GM19455 (cell line): ENCODE measurements at regions not wholly inside any gene's neighbourhood (a gene's known extent, or its start where the extent isn't known, plus 50 kb on each side); places are given as distances from the start of the nearest gene placed in this dataset.
"Not testable (repeated sequence)": the region's sequence is repeated elsewhere in the genome, so short reads cannot be mapped to it uniquely, and the experiment has no call there.

ENCODE experiments used
- ATAC-seq: cut with Tn5 transposase; IDR thresholded peaks from one replicate; pipeline ENCODE4 v1.9.1; 2021; ENCODE audit not compliant: unreplicated experiment

DNA sequence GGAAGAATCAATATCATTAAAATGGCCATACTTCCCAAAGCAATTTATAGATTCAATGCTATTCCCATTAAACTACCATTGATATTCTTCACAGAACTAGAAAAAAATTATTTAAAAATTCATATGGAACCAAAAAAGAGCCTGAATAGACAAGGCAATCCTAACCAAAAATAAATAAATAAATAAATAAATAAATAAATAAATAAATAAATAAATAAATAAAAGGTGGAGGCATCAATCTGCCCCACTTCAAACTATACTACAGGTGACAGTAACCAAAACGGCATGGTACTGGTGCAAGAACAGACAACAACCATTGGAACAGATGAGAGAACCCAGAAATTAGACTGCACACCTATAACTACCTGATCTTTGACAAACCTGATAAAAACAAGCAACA lies 598.5 kb upstream of the GRM3 start:
- not testable (repeated sequence) for ATAC-seq

DNA sequence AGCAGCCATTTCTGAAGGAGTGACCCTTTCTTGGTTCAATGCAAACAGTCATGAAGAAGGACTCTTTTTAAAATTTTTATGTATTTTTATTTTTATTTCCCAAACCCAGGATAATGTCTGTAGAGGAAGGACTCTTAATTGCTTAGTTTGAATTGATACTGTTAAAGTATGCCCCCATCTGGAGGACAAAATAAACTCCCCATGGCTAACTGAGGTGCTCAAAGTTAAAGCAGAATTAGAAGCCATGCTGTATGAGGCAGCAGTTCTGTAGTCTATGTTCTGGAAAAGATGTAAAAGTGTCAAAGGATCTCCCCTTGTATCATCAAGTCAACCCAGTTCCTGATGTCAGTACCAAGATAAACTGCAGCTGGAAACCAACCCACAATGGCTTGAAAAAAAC lies 617.9 kb upstream of the GRM3 start:
- ATAC-seq: no peak

DNA sequence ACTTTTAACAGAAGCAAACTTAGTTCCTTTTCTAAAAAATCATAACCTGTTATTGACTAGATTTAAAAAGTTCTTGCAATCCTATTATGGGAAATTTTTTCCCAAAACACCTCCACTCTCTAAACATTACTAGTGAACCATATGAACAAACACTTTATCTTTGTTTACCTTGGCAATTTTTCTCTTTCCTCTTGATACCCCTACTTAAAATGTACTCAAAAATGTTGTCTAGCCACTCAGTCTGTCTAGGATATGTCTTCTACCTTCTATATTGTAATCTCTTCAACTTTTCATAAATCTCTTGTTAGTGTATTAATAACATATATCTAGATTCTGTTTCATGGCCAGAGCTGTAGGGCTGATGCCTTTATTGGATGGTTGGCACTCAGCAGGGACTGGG lies 630.0 kb upstream of the GRM3 start:
- ATAC-seq: no peak

DNA sequence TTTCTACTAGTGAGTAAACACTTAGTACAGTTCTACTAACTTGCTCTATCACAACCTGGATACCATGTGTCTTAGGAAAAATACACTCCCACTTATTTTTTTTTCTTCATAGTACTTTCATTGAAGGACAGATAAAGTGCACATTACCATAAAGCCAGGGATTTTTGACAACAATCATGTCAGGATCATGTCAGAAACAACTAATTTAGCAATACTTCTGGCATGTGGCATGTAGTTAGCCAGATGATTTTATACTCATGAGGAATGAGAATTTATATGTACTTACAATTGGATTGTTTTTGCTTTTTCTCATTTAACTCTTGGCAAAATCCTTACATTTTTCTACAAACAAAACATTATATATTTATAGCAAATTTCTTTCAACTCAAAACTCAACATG lies 630.7 kb upstream of the GRM3 start:
- no peak for ATAC-seq

DNA sequence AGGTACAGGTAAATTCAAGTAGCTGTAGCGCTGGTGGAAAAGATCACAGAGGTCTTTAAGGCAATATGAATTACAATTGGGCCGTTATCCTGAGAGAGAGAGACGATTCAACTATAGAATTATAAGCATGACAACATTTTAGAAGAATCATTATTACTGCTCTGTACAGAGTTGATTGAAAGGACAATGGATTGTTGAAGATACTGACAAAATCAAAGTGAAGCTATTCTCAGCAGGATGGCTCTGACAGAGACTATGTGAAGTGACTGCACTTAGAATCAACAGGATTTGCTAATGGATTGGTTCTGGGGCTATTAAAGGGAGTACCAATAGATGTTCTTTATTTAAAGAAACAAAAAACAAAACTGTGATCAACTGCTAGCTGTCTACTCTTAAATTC lies 634.8 kb upstream of the GRM3 start:
- ATAC-seq: no peak

DNA sequence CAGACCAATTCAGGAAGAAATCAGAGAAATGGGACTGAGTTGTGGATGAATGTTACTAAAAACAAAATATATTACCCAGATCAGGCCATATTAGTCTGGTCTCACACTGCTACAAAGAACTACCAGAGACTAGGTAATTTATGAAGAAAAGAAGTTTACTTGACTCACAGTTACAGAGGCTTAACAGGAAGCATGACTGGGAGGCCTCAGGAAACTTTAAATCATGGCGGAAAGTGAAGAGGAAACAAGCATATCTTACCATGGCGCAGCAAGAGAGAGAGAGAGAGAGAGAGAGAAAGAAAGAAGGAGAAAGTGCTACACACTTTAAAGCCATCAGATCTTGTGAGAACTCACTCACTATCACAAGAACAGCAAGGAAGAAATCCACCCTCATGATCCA lies 636.8 kb upstream of the GRM3 start:
- no peak for ATAC-seq

DNA sequence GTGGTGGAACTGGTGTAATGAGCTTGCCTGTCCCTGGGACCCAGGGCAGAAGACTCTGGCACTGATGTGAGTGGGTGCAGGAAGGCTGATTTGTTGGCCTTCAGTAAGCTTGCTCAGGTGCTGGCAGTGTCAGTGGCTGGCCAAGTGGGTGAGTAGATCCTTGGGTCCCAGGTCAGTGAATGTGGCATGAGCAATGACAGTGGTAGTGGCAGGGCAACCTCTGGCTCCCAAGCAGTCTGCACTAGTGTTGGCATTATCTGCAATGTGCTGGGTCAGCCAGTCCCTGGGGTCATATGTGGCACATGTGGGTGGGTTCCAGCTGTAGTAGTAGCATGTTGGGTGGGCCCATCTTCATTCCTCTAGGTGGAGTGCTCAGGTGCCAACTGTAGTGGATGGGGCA lies 640.9 kb upstream of the GRM3 start:
- ATAC-seq: no peak

DNA sequence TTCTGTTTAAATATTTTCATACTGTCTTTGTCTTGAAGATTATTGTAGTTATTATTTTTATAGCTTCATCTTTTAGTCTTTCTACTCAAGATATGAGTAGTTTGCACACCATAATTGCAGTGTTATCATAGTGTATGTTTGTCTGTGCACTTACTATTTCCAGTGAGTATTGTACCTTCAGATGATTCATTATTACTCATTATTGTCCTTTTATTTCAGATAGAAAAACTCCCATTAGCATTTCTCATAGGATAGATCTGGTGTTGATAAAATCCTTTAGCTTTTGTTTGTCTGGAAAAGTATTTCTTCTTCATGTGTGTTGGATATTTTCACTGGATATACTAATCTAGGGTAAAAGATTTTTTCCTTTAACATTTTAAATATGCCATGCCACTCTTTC lies 646.2 kb upstream of the GRM3 start:
- ATAC-seq: no peak

DNA sequence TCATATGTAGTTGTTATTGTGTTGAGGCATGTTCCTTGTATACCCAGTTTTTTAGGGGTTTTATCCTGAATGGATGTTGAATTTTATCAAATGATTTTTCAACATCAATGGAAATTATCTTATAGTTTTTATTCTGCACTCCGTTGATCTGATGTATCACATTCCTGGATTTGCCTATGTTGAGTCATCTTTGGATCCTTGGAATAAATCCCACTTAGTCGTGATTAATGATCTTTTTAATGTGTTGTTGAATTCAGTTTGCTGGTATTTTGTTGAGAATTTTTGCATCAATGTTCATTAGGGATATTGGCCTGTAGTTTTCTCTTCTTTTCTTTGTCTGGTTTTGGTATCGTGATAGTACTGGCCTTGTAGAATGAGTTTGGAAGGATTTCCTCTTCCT lies 648.6 kb upstream of the GRM3 start:
- ATAC-seq: no peak

DNA sequence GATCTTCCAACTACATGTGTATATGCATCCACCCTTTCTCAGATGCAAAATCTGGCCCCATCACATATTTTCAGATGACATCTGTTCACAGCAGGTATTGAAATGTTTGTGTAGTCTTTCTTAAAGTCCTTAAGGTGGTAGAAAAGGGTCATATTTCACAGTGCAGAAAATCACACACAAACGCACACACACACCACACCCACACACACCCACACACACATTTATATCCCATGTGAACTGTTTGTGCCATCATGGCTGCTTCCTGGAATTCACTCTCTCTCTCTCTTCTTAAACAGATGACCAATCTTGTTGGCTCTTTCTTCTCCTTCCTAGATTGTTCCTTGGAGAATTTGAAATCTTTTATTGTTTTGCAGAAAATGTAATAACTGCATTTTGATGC lies 663.0 kb upstream of the GRM3 start:
- ATAC-seq: no peak

DNA sequence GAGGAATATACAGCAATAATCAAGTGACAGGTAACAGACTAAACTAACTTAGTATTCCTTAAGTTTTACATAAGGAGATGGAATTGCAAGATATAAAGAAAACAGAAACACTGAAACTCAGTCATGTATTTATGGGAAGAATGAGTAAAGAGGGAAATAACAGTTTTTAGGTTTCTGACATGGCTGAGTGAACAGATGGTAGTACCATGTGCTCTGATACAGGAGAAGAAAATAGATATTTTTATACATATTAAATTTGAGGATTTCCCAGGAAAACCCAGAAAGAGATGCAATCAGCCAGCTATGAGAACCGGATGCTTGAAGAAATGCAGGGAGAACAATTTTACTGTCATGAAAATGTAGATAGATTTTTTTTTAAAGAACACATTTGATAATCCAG lies 669.5 kb upstream of the GRM3 start:
- ATAC-seq: no peak

DNA sequence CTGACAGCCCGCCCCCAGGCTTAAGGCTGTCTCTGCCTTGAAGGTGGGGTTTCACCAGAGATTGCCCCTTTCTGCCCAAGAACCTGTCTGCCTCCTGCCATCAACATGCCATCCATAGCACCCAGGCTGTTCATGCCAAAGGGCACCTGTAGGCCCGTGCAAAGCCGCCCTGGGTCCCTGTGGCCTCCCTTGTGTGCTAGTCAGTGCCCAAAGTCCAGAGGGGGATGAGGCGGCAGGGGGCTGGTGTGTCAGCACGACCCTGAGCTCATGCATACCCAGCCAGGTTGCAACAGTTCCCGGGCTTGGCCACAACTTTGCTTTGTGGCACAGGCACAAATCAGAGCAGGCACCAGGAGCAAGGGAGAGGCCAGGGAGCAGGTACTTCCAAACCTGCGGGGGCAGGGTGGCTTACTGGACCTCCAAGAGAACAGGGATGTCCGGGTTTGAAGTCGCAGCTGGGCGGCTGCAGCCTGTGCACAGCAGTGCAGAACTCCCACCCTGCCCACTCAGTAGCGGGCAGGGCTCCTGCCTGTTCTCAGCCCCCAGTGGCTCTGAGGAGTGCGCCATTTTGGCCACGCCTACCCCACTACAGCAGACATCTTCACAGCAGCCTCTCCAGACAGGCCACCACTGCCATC lies 671.1 kb upstream of the GRM3 start:
- ATAC-seq: no peak

DNA sequence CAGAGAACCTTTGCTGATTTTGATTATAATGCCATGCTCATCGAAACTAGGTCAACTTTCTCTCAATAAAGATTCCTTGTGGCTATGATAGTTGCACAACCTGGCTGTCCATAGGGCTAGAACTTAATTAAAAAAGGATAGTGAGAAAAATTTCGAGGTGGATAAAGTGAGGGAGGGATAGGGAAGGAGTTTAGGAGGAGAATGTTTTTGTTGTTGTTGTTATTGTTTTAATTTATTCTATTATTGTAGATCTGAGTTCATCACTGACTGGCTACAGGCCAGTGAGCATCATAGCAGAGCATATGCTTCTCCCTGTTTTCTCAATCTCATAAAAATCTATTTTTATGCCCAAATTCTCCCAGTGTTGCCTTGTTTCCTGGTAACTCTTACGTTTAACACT lies 688.7 kb upstream of the GRM3 start:
- ATAC-seq: no peak

DNA sequence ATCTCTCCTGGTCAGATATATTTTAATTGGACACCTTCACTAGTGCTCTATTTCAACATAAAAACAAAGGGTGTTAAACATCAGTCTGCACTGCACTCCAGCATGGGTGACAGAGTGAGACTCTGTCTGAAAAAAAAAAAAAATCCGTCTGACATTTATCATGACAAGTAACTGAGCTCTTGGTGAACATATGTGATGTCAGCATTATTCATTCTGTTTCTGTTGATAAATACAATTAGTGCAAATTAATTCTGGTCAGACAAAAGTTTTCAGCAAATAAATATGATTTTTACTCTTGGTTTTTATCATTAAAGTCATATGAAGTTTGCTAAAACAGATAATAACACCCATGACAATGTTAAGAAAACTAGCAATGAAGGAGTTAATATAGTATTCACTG lies 692.8 kb upstream of the GRM3 start:
- no peak for ATAC-seq

DNA sequence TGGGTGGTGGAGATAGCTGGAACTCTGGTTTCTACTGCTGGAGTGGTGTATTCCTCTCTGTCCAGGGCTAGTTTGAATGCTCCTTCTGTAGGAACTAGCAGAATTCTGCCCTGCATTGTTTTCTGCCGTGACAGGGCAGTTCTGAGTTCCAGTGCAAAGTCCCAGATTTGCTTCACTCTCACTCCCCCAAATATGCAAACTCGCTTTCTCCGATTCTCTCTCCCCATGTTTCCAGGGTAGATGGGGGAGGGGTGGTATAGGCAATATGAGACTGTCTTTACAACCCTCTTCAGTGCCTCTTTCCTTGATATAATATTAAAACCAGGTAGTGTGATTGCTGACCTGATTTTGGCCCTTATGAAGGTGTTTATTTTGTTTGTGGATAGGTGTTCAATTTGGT lies 693.3 kb upstream of the GRM3 start:
- no peak for ATAC-seq

DNA sequence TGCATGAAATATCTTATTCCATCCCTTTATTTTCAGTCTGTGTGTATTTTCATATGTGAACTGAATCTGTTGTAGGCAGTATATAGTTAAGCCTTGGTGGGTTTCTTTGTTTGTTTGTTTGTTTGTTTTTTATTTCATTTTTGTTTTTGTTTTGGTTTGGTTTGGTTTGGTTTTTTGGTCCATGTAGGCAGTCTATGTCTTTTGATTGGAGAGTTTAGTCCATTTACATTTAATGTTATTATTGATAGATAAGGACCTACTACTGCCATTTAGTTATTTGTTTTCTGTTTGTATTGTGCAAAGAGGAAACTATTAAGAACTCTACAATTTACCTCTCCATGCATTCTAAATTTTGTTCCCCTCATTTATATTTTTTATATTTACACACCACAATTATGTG lies 695.9 kb upstream of the GRM3 start:
- no peak for ATAC-seq

DNA sequence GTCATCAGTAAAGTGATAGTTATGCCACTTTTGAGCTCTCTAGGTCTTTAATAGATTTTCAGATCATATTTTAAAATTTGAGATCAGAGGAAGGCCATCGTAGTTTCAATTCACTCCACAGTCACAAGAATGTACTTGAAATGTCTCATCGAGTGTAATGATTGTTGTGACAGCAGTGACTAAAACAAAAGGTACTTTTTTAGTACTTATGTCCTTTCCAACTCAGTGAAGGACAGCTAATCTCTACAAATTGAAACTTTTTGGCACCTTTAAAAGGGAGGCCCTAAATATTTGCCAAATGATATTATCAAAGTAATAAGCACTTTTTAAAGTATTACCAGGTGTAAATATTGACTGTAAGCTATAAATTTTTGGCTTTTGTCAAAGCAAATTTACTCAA lies 702.9 kb upstream of the GRM3 start:
- ATAC-seq: no peak

DNA sequence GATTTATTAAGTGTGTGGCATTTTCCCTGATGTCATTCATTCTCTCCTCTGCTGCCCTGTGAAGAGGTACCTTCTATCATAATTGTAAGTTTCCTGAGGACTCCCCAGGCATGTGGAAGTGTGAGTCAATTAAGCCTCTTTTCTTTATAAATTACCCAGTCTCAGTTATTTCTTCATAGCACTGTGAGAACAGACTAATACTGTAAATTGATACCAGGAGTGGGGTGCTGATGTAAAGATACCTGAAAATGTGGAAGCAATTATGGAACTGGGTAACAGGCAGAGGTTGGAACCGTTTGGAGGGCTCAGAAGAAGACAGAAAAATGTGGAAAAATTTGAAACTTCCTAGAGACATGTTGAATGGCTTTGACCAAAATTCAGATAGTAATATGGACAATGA lies 711.8 kb upstream of the GRM3 start:
- ATAC-seq: no peak

DNA sequence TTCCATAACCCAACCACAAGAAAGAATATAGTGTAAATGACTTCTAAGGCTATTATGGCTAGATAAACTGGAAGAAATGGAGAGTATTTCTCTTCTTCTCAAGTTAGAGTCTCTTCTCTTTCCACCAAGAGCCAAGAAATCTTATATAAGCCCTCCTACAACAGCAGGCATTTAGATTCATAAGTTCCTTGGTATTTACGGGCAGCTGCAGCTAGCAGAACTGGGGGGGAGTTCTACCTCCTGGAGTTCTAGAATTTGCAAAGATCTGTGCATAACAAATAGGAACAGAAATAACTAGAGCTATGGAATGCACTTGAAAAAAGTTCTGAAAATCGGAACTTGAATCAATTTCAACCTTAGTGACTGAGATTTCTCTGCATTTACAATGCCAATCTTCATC lies 715.2 kb upstream of the GRM3 start:
- ATAC-seq: no peak

DNA sequence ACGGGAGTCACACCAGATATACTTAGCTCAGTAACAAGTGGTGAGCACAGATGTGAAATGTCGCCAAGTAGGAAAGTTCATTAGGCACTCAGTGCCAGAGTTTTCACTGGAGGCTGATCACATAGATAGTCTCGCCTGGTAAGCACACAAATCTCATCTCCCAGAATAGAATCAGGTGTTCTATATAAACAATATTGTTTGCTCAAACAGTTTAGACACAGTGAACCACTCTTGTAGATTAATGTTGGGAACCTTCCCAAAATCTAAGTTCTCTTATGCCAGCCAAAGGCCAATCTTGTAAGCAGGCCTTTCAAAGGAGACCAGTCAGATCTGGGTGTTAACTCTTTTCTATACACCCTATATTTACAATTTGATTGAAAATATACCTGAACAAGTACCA lies 716.5 kb upstream of the GRM3 start:
- no peak for ATAC-seq

DNA sequence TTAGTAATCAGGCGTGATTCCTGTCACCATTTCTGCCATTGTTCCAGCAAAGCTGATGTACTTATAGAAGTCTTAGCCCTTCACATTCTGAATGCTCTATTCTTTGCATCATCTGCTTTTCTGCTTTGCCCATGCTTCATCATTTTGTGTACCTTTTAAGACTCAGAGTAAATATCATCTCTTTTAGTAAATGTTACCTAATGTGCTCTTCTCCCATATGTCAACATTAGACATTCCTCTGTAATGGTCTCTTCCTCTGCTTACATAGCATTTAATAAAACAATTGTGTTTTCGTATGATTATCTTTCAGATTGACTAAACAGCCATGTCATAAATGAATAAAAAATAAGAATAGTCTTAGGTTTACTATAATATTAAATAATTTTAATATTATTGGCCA lies 719.6 kb upstream of the GRM3 start:
- ATAC-seq: no peak

DNA sequence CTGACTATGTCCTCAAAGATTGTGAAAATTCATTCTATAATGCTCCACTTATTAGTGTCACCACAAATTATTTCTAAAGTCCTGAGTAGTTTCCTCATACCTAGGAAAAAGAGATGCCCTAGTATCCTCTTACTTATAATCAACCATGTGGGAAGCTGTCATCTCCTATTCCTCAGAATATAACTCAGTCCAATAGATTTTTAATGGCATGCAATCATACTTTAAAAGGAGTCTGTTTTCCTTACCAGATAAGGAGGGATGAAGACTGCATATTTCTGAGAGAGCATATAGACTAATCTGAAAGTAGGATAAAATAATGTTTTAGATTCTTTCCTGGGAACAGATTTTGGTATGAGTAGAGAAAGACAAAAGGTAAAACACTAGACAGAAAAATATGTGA lies 727.7 kb upstream of the GRM3 start:
- ATAC-seq: no peak

DNA sequence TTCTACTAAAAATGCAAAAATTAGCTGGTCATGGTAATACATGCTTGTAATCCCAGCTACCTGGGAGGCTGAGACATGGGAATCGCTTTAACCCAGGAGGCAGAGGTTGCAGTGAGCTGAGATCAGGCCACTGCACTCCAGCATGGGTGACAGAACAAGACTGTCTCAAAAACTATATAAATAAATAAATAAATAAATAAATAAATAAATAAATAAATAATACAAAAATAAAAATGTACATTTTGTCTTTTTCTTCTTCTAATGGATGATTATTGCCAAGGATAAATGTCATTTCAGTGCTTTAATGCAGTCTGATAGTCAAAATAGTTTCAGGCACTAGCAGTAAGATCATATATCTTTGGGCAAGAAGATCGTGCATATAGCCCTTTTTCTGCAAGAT lies 727.6 kb upstream of the SEMA3D start:
- ATAC-seq: no peak

DNA sequence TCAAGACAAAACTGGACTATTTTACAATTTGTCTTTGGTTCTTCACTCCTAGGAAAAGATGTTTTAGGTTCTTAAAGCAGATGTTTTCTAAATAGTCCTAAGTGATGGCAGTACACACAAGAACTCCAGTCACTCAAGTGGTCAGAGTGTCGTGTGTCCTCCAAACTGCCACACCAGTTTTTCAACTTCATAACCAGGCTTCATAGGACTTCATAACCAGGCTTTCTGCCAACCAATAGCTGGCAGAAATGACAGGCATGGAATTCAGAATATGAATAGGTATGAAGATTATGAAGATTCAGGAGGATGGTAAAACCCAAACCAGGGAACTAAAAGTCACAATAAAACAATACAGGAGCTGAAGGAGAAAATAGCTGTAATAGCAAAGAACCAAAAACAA lies 721.2 kb upstream of the SEMA3D start:
- no peak for ATAC-seq
